A549 (cell line): ENCODE measurements at regions not wholly inside any gene's neighbourhood (a gene's known extent, or its start where the extent isn't known, plus 50 kb on each side); places are given as distances from the start of the nearest gene placed in this dataset.

Experiments
- ATAC-seq, 2 experiments: fragments of 200-7000 bp in 1 of 2; fragments of >200 bp in 1 of 2; cut with Nextera tagmentation in 1 of 2; cut with Tn5 transposase in 1 of 2; 3 replicates each; pipeline versions ENCODE4 v1.8.0 to v1.9.1; 2018 to 2020; ENCODE audit warnings: mild to moderate bottlenecking in 1 of 2, moderate library complexity in 1 of 2
- CTCF ChIA-PET: fragments of 300-600 bp; sonication (Branson Sonifier 250); formaldehyde crosslinking; extraction: SDS; loops from one replicate; lab custom pipeline; 2021; ENCODE audit warnings: antibody characterized with exemption, inconsistent platforms; lab: Yijun Ruan, JAX
- POLR2A ChIA-PET: fragments of 350-600 bp; formaldehyde crosslinking; extraction: SDS; loops from one replicate; lab custom pipeline; 2021; ENCODE audit warnings: antibody characterized with exemption, inconsistent platforms; lab: Yijun Ruan, JAX
- DNase-seq, 2 experiments: peaks; one replicate each; pipeline versions ENCODE4 v3.0.0 to v3.0.0-alpha.2; 2011 to 2016; ENCODE audit warnings: low read depth in 1 of 2, low spot score in 1 of 2
- FAIRE-seq: peaks from 2 replicates; lab custom pipeline; 2011; peaks lifted over from hg19 to GRCh38; lab: Jason Lieb, UNC
- H3K27ac ChIP-seq, 2 experiments: fragments of >200 bp; sonication (Bioruptor Twin); formaldehyde crosslinking; 3 replicates each; pipeline ENCODE4 v1.5.1; 2016 to 2017
- H3K4me1 ChIP-seq: fragments of >200 bp; sonication (Bioruptor Twin); formaldehyde crosslinking; 3 replicates; pipeline ENCODE4 v1.6.1; 2016
- H3K4me2 ChIP-seq: fragments of >200 bp; sonication (Bioruptor Twin); formaldehyde crosslinking; 3 replicates; pipeline ENCODE4 v1.6.1; 2016
- H3K4me3 ChIP-seq: fragments of >200 bp; sonication (Bioruptor Twin); formaldehyde crosslinking; 3 replicates; pipeline ENCODE4 v1.5.1; 2016
- H3K9me3 ChIP-seq: fragments of >200 bp; sonication (Bioruptor Twin); formaldehyde crosslinking; 3 replicates; pipeline ENCODE4 v1.6.1; 2016
- CEBPB ChIP-seq, 2 experiments: fragments of >200 bp in 1 of 2; sonication (Bioruptor Twin) in 1 of 2; formaldehyde crosslinking in 1 of 2; IDR thresholded peaks; 2 replicates each; pipeline ENCODE4 v1.6.1; 2012 to 2016
- EHMT2 ChIP-seq: fragments of 200-600 bp; sonication (generic); IDR thresholded peaks from 2 replicates; pipeline ENCODE4 v1.6.1; 2016; ENCODE audit warnings: antibody characterized with exemption, low read depth, mild to moderate bottlenecking, moderate library complexity
- ELK1 ChIP-seq: fragments of 150-350 bp; IDR thresholded peaks from 2 replicates; pipeline ENCODE4 v1.6.1; 2014; ENCODE audit warnings: low read depth, mild to moderate bottlenecking, low read length
- FOSB ChIP-seq: fragments of 250-450 bp; sonication (Bioruptor Pico); IDR thresholded peaks from 2 replicates; pipeline ENCODE4 v1.5.0; 2020; ENCODE audit warnings: mild to moderate bottlenecking, moderate library complexity
- HDAC2 ChIP-seq: fragments of 200-600 bp; sonication (generic); IDR thresholded peaks from 2 replicates; pipeline ENCODE4 v1.6.1; 2016
- HMGXB4 ChIP-seq: fragments of 250-450 bp; sonication (Bioruptor Pico); IDR thresholded peaks from 2 replicates; pipeline ENCODE4 v1.5.0; 2021; ENCODE audit warnings: mild to moderate bottlenecking, moderate library complexity, borderline replicate concordance
- HOXB5 ChIP-seq: fragments of 250-450 bp; sonication (Bioruptor Pico); IDR thresholded peaks from 2 replicates; pipeline ENCODE4 v1.5.0; 2020; ENCODE audit warnings: mild to moderate bottlenecking, moderate library complexity
- JUN ChIP-seq, 2 experiments: fragments of >200 bp; sonication (Bioruptor Twin); formaldehyde crosslinking; IDR thresholded peaks; 2 replicates in 1 of 2; 3 replicates in 1 of 2; pipeline ENCODE4 v1.6.1; 2016 to 2017
- JUNB ChIP-seq: fragments of >200 bp; sonication (Bioruptor Twin); formaldehyde crosslinking; IDR thresholded peaks from 2 replicates; pipeline ENCODE4 v1.6.1; 2016
- KDM1A ChIP-seq: fragments of 200-600 bp; sonication (generic); IDR thresholded peaks from 2 replicates; pipeline ENCODE4 v1.6.1; 2016; ENCODE audit warnings: low read depth, mild to moderate bottlenecking
- MAFK ChIP-seq: fragments of 450-650 bp; IDR thresholded peaks from 2 replicates; pipeline ENCODE4 v1.6.1; 2014; ENCODE audit not compliant: partially characterized antibody
- MAZ ChIP-seq: fragments of 150-350 bp; IDR thresholded peaks from 2 replicates; pipeline ENCODE4 v1.6.1; 2014; ENCODE audit warnings: antibody characterized with exemption, low read depth, low read length, borderline replicate concordance
- NPAS2 ChIP-seq: fragments of 250-450 bp; sonication (Bioruptor Pico); IDR thresholded peaks from 2 replicates; pipeline ENCODE4 v1.8.0; 2022; ENCODE audit warnings: mild to moderate bottlenecking, moderate library complexity, borderline replicate concordance
- POLR2AphosphoS2 ChIP-seq: conservative IDR thresholded peaks from 2 replicates; pipeline ENCODE4 v1.6.1; 2012; ENCODE audit warnings: low read length, improper control_type of control experiment, inconsistent platforms
- RARB ChIP-seq: fragments of 250-450 bp; sonication (Bioruptor Pico); IDR thresholded peaks from 2 replicates; pipeline ENCODE4 v1.8.0; 2021; ENCODE audit warnings: mild to moderate bottlenecking, moderate library complexity
- RFX5 ChIP-seq: fragments of 450-650 bp; IDR thresholded peaks from 2 replicates; pipeline ENCODE4 v1.7.1; 2014; ENCODE audit warnings: antibody characterized with exemption, mild to moderate bottlenecking, moderate library complexity
- TFCP2L1 ChIP-seq: fragments of 250-450 bp; sonication (Bioruptor Pico); IDR thresholded peaks from 2 replicates; pipeline ENCODE4 v1.5.0; 2021; ENCODE audit warnings: mild to moderate bottlenecking
- TP53 ChIP-seq: fragments of 250-450 bp; sonication (Bioruptor Pico); IDR thresholded peaks from 2 replicates; pipeline ENCODE4 v1.5.0; 2021; ENCODE audit warnings: mild to moderate bottlenecking, moderate library complexity
- ZSCAN20 ChIP-seq: fragments of 250-450 bp; sonication (Bioruptor Pico); IDR thresholded peaks from 2 replicates; pipeline ENCODE4 v1.8.0; 2022; ENCODE audit warnings: mild to moderate bottlenecking, moderate library complexity
- WGBS: methylation state at CpG from one replicate; pipeline ENCODE4 v1.1.6; 2017; ENCODE audit errors: missing lambda C conversion rate; 5-methylcytosine and 5-hydroxymethylcytosine counted together
- TF ChIP-seq, protein P1 (sequence below): fragments of >200 bp; sonication (Bioruptor Twin); formaldehyde crosslinking; IDR thresholded peaks from 3 replicates; pipeline ENCODE4 v1.6.1; 2016
- TF ChIP-seq, protein P2 (sequence below): fragments of >200 bp; sonication (Bioruptor Twin); formaldehyde crosslinking; IDR thresholded peaks from 3 replicates; pipeline ENCODE4 v1.5.1; 2016
- TF ChIP-seq, protein P3 (sequence below): IDR thresholded peaks from 2 replicates; pipeline ENCODE4 v1.6.1; 2012; ENCODE audit warnings: low read depth, borderline replicate concordance

GRCh38 chr2:147718831-147719230 lies 126.0 kb upstream of the ACVR2A start (continued):
- TF ChIP-seq HOXB5 (CRISPR knock-in tag) = no peak
- no peak for TF ChIP-seq CEBPB (IDR thresholded peaks at IDR 0.05)
- TF ChIP-seq MAZ = no peak

DNA sequence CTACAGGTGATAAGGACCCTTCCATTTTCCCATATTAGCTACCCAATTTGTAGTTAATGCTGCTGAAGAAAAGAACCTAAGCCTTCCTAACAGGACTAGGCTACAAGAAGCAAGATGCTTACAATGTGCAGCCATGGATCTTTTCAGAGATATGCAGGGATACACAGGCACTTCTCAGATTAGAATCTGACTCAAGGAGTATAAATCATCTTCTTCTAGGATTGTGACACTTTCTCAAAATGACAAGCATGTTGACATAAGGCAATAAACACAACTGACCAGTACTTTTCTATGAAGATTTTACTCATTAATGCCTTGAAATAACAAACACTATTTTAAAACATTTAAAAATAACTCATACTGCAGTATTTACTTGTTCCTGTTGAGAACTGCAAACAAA lies 127.9 kb upstream of the ACVR2A start:
- no peaks in the 10 kb centered on the region for H3K9me3 ChIP-seq
- CTCF ChIA-PET = no interaction called here

GRCh38 chr2:147715807-147716206 lies 129.0 kb upstream of the ACVR2A start:
- FAIRE-seq (no peak), ATAC-seq (no peak), DNase-seq (no peak)
- Histone ChIP-seq H3K4me2 (no peak overlapping the region), H3K4me1 (no peaks in the 10 kb centered on the region), H3K4me3 (no peak overlapping the region), H3K9me3 (no peaks in the 10 kb centered on the region), H3K27ac (no peak overlapping the region)
- TF ChIP-seq ELK1 (no peak), RFX5 (no peak), ZSCAN20 (no peak), RARB (CRISPR knock-in tag) (no peak), NPAS2 (CRISPR knock-in tag) (no peak), KDM1A (no peak)
- TF ChIP-seq, protein P1, sequence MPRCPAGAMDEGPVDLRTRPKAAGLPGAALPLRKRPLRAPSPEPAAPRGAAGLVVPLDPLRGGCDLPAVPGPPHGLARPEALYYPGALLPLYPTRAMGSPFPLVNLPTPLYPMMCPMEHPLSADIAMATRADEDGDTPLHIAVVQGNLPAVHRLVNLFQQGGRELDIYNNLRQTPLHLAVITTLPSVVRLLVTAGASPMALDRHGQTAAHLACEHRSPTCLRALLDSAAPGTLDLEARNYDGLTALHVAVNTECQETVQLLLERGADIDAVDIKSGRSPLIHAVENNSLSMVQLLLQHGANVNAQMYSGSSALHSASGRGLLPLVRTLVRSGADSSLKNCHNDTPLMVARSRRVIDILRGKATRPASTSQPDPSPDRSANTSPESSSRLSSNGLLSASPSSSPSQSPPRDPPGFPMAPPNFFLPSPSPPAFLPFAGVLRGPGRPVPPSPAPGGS = no peak
- TF ChIP-seq, protein P2, sequence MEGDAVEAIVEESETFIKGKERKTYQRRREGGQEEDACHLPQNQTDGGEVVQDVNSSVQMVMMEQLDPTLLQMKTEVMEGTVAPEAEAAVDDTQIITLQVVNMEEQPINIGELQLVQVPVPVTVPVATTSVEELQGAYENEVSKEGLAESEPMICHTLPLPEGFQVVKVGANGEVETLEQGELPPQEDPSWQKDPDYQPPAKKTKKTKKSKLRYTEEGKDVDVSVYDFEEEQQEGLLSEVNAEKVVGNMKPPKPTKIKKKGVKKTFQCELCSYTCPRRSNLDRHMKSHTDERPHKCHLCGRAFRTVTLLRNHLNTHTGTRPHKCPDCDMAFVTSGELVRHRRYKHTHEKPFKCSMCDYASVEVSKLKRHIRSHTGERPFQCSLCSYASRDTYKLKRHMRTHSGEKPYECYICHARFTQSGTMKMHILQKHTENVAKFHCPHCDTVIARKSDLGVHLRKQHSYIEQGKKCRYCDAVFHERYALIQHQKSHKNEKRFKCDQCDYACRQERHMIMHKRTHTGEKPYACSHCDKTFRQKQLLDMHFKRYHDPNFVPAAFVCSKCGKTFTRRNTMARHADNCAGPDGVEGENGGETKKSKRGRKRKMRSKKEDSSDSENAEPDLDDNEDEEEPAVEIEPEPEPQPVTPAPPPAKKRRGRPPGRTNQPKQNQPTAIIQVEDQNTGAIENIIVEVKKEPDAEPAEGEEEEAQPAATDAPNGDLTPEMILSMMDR = no peak
- CTCF ChIA-PET = no interaction called here
- POLR2A ChIA-PET = no interaction called here

More for the DNA sequence above, 127.9 kb upstream of the ACVR2A start:
- POLR2A ChIA-PET = no interaction called here
- Histone ChIP-seq H3K4me2 (no peak overlapping the region), H3K4me3 (no peak overlapping the region), H3K4me1 (no peaks in the 10 kb centered on the region), H3K27ac (no peak overlapping the region)
- no peak for TF ChIP-seq EHMT2
- TF ChIP-seq MAFK = no peak
- TF ChIP-seq, protein P1 = no peak
- TF ChIP-seq HDAC2 = no peak
- TF ChIP-seq FOSB (CRISPR knock-in tag) = no peak
- no peak for TF ChIP-seq TP53 (CRISPR knock-in tag)
- DNase-seq = no peak
- no peak for FAIRE-seq
- no peak for ATAC-seq

DNA sequence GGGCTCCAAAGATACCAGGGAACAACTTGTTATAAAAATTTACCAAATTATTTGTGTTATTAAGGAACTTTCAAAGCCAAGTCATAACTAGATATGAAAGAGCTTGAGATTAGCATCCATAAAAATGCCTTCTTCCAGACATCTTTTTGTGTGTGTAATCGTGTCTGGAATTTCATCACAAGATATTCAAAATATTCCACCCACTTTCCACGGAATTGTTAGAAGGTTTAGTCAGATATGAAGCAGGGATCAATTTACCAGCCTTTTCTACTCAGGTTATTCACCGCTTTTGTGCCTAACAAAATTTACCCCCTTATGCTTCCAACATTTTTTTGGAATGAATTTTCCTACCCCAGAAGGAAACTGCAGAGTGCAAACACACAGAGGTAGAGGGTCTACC lies 130.2 kb upstream of the ACVR2A start:
- H3K9me3 ChIP-seq = no peaks in the 10 kb centered on the region
- TF ChIP-seq POLR2AphosphoS2 (no peak), TFCP2L1 (CRISPR knock-in tag) (no peak), JUNB (no peak), ELK1 (no peak), CEBPB (IDR thresholded peaks at IDR 0.05) (no peak), RARB (CRISPR knock-in tag) (no peak), JUN (IDR thresholded peaks at IDR 0.05) (no peak), EHMT2 (no peak), HMGXB4 (CRISPR knock-in tag) (no peak)
- TF ChIP-seq, protein P3, sequence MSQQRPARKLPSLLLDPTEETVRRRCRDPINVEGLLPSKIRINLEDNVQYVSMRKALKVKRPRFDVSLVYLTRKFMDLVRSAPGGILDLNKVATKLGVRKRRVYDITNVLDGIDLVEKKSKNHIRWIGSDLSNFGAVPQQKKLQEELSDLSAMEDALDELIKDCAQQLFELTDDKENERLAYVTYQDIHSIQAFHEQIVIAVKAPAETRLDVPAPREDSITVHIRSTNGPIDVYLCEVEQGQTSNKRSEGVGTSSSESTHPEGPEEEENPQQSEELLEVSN = no peak
- CTCF ChIA-PET = no interaction called here
- H3K4me3 ChIP-seq = no peak overlapping the region
- DNase-seq (no peak), FAIRE-seq (no peak), ATAC-seq (no peak)
- no peak overlapping the region for H3K27ac ChIP-seq
- POLR2A ChIA-PET = no interaction called here
- no peak overlapping the region for H3K4me2 ChIP-seq
- WGBS = 2% methylated on average over 3 of the region's 3 CpGs
- no peaks in the 10 kb centered on the region for H3K4me1 ChIP-seq
